ENCODE measurements at regions not wholly inside any gene's neighbourhood (a gene's known extent, or its start where the extent isn't known, plus 50 kb on each side); places are given as distances from the start of the nearest gene placed in this dataset.
"Not testable (repeated sequence)": the region's sequence is repeated elsewhere in the genome, so short reads cannot be mapped to it uniquely, and the experiment has no call there.

- no peak overlapping the region for H3K27ac ChIP-seq (ENCODE audit: insufficient read depth, low read length, poor library complexity, severe bottlenecking)
- no peak for DNase-seq
- no peaks in the 10 kb centered on the region for H3K27me3 ChIP-seq (ENCODE audit: control insufficient read depth, insufficient read depth, low read length)
- Mint-ChIP-seq H3K36me3 (peaks cover 50% of the 10 kb centered on the region), H3K9me3 (peaks cover 0 to 5% (median 2%) of the 10 kb centered on the region in 7 donors), H3K27ac (no peak overlapping the region), H3K27me3 (no peaks in the 10 kb centered on the region), H3K4me3 (no peak overlapping the region), H3K4me1 (peaks cover 0 to 6% (median under 1%) of the 10 kb centered on the region in 4 donors)
- H3K4me3 ChIP-seq (ENCODE audit: low read depth, low read length) = no peak overlapping the region
- no peaks in the 10 kb centered on the region for H3K9me3 ChIP-seq (ENCODE audit: control insufficient read depth in 2 of 2, low read length in 2 of 2)
- peaks cover 14% of the 10 kb centered on the region for H3K36me3 ChIP-seq (ENCODE audit: control insufficient read depth, insufficient read depth, low read length)
- ATAC-seq (ENCODE audit: low read depth in 2 of 2) = no peak
- no peaks in the 10 kb centered on the region for H3K4me1 ChIP-seq (ENCODE audit: control insufficient read depth, insufficient read depth, low read length, poor library complexity, severe bottlenecking)
Measured at GRCh38 chr14:71628433-71628832, 303.8 kb upstream of the RGS6 start.

GRCh38 chr14:71629250-71629649, 303.0 kb upstream of the RGS6 start:
- no peak for ATAC-seq (ENCODE audit: low read depth in 2 of 2)
- Histone ChIP-seq H3K9me3 (ENCODE audit: control insufficient read depth in 2 of 2, low read length in 2 of 2) (peaks cover 0 to 3% of the 10 kb centered on the region in 2 experiments), H3K4me1 (ENCODE audit: control insufficient read depth, insufficient read depth, low read length, poor library complexity, severe bottlenecking) (no peaks in the 10 kb centered on the region), H3K36me3 (ENCODE audit: control insufficient read depth, insufficient read depth, low read length) (peaks cover 11% of the 10 kb centered on the region), H3K27ac (ENCODE audit: insufficient read depth, low read length, poor library complexity, severe bottlenecking) (no peak overlapping the region), H3K4me3 (ENCODE audit: low read depth, low read length) (no peak overlapping the region), H3K27me3 (ENCODE audit: control insufficient read depth, insufficient read depth, low read length) (no peaks in the 10 kb centered on the region)
- no peaks in the 10 kb centered on the region for H3K27me3 Mint-ChIP-seq
- H3K27ac Mint-ChIP-seq = no peak overlapping the region
- peaks cover 47% of the 10 kb centered on the region for H3K36me3 Mint-ChIP-seq
- H3K4me3 Mint-ChIP-seq = no peak overlapping the region
- H3K9me3 Mint-ChIP-seq = peaks cover 0 to 9% (median 2%) of the 10 kb centered on the region in 7 donors
- DNase-seq = no peak
- peaks cover 0 to 6% (median 2%) of the 10 kb centered on the region in 4 donors for H3K4me1 Mint-ChIP-seq

- H3K4me3 Mint-ChIP-seq = no peak overlapping the region
- H3K27me3 Mint-ChIP-seq = no peaks in the 10 kb centered on the region
- peaks cover 7% of the 10 kb centered on the region for H3K36me3 ChIP-seq (ENCODE audit: control insufficient read depth, insufficient read depth, low read length)
- ATAC-seq (ENCODE audit: low read depth in 2 of 2) (no peak), DNase-seq (no peak)
- H3K27ac Mint-ChIP-seq = no peak overlapping the region
- peaks cover 0 to 9% (median 2%) of the 10 kb centered on the region in 7 donors for H3K9me3 Mint-ChIP-seq
- H3K4me1 Mint-ChIP-seq = peaks cover 0 to 6% (median 2%) of the 10 kb centered on the region in 4 donors
- peaks cover 43% of the 10 kb centered on the region for H3K36me3 Mint-ChIP-seq
- no peaks in the 10 kb centered on the region for H3K27me3 ChIP-seq (ENCODE audit: control insufficient read depth, insufficient read depth, low read length)
- peaks cover 0 to 3% of the 10 kb centered on the region in 2 experiments for H3K9me3 ChIP-seq (ENCODE audit: control insufficient read depth in 2 of 2, low read length in 2 of 2)
- no peaks in the 10 kb centered on the region for H3K4me1 ChIP-seq (ENCODE audit: control insufficient read depth, insufficient read depth, low read length, poor library complexity, severe bottlenecking)
- no peak overlapping the region for H3K4me3 ChIP-seq (ENCODE audit: low read depth, low read length)
- H3K27ac ChIP-seq (ENCODE audit: insufficient read depth, low read length, poor library complexity, severe bottlenecking) = no peak overlapping the region
Measured at GRCh38 chr14:71629765-71630492, 302.3 kb upstream of the RGS6 start.

- not testable (repeated sequence) for H3K27me3 Mint-ChIP-seq; ATAC-seq (ENCODE audit: low read depth in 2 of 2); H3K4me1 ChIP-seq (ENCODE audit: control insufficient read depth, insufficient read depth, low read length, poor library complexity, severe bottlenecking); H3K27ac Mint-ChIP-seq; H3K9me3 Mint-ChIP-seq; H3K27ac ChIP-seq (ENCODE audit: insufficient read depth, low read length, poor library complexity, severe bottlenecking); H3K36me3 ChIP-seq (ENCODE audit: control insufficient read depth, insufficient read depth, low read length); DNase-seq; H3K27me3 ChIP-seq (ENCODE audit: control insufficient read depth, insufficient read depth, low read length); H3K4me3 Mint-ChIP-seq; H3K4me3 ChIP-seq (ENCODE audit: low read depth, low read length); H3K9me3 ChIP-seq (ENCODE audit: control insufficient read depth in 2 of 2, low read length in 2 of 2)
- peaks cover 43% of the 10 kb centered on the region for H3K36me3 Mint-ChIP-seq
- H3K4me1 Mint-ChIP-seq = peaks cover 0 to 14% (median 2%) of the 10 kb centered on the region in 4 donors
Measured at GRCh38 chr14:71631030-71631429, 301.2 kb upstream of the RGS6 start.

- peaks cover 0 to 19% (median 4%) of the 10 kb centered on the region in 4 donors for H3K4me1 Mint-ChIP-seq
- no peaks in the 10 kb centered on the region for H3K27me3 Mint-ChIP-seq
- Histone ChIP-seq H3K9me3 (ENCODE audit: control insufficient read depth in 2 of 2, low read length in 2 of 2) (peaks cover 0 to 3% of the 10 kb centered on the region in 2 experiments), H3K27ac (ENCODE audit: insufficient read depth, low read length, poor library complexity, severe bottlenecking) (no peak overlapping the region), H3K36me3 (ENCODE audit: control insufficient read depth, insufficient read depth, low read length) (peaks cover 3% of the 10 kb centered on the region), H3K4me3 (ENCODE audit: low read depth, low read length) (no peak overlapping the region), H3K4me1 (ENCODE audit: control insufficient read depth, insufficient read depth, low read length, poor library complexity, severe bottlenecking) (no peaks in the 10 kb centered on the region), H3K27me3 (ENCODE audit: control insufficient read depth, insufficient read depth, low read length) (no peaks in the 10 kb centered on the region)
- peaks cover 0 to 9% (median 3%) of the 10 kb centered on the region in 7 donors for H3K9me3 Mint-ChIP-seq
- ATAC-seq (ENCODE audit: low read depth in 2 of 2) = no peak
- H3K27ac Mint-ChIP-seq = no peak overlapping the region
- H3K4me3 Mint-ChIP-seq = no peak overlapping the region
- no peak for DNase-seq
- H3K36me3 Mint-ChIP-seq = peaks cover 47% of the 10 kb centered on the region
Measured at GRCh38 chr14:71632440-71632946, 299.7 kb upstream of the RGS6 start.

- Histone ChIP-seq H3K4me3 (ENCODE audit: low read depth, low read length) (no peak overlapping the region), H3K4me1 (ENCODE audit: control insufficient read depth, insufficient read depth, low read length, poor library complexity, severe bottlenecking) (no peaks in the 10 kb centered on the region), H3K27ac (ENCODE audit: insufficient read depth, low read length, poor library complexity, severe bottlenecking) (no peak overlapping the region), H3K36me3 (ENCODE audit: control insufficient read depth, insufficient read depth, low read length) (peaks cover 3% of the 10 kb centered on the region), H3K27me3 (ENCODE audit: control insufficient read depth, insufficient read depth, low read length) (no peaks in the 10 kb centered on the region), H3K9me3 (ENCODE audit: control insufficient read depth in 2 of 2, low read length in 2 of 2) (peaks cover 0 to 3% of the 10 kb centered on the region in 2 experiments)
- no peak for ATAC-seq (ENCODE audit: low read depth in 2 of 2)
- H3K9me3 Mint-ChIP-seq = peaks cover 0 to 7% (median 2%) of the 10 kb centered on the region in 7 donors
- H3K4me1 Mint-ChIP-seq = peaks cover 0 to 19% (median 2%) of the 10 kb centered on the region in 4 donors
- peaks cover 37% of the 10 kb centered on the region for H3K36me3 Mint-ChIP-seq
- no peaks in the 10 kb centered on the region for H3K27me3 Mint-ChIP-seq
- no peak overlapping the region for H3K4me3 Mint-ChIP-seq
- no peak for DNase-seq
- H3K27ac Mint-ChIP-seq = no peak overlapping the region
Measured at GRCh38 chr14:71636076-71636475, 296.2 kb upstream of the RGS6 start.

- Mint-ChIP-seq H3K27me3 (no peaks in the 10 kb centered on the region), H3K27ac (no peak overlapping the region), H3K4me3 (no peak overlapping the region), H3K4me1 (peaks cover 0 to 19% (median 2%) of the 10 kb centered on the region in 4 donors), H3K36me3 (peaks cover 38% of the 10 kb centered on the region), H3K9me3 (peaks cover 0 to 8% (median 2%) of the 10 kb centered on the region in 7 donors)
- Histone ChIP-seq H3K4me1 (ENCODE audit: control insufficient read depth, insufficient read depth, low read length, poor library complexity, severe bottlenecking) (no peaks in the 10 kb centered on the region), H3K36me3 (ENCODE audit: control insufficient read depth, insufficient read depth, low read length) (peaks cover 3% of the 10 kb centered on the region), H3K9me3 (ENCODE audit: control insufficient read depth in 2 of 2, low read length in 2 of 2) (peaks cover 0 to 6% of the 10 kb centered on the region in 2 experiments), H3K27ac (ENCODE audit: insufficient read depth, low read length, poor library complexity, severe bottlenecking) (no peak overlapping the region), H3K4me3 (ENCODE audit: low read depth, low read length) (no peak overlapping the region), H3K27me3 (ENCODE audit: control insufficient read depth, insufficient read depth, low read length) (no peaks in the 10 kb centered on the region)
- peak in 1 of 3 donors; percentile 2 for DNase-seq
- no peak for ATAC-seq (ENCODE audit: low read depth in 2 of 2)
Measured at GRCh38 chr14:71636820-71637471, 295.3 kb upstream of the RGS6 start.

Data from CD4-positive, CD25-positive, alpha-beta regulatory T cell (primary cell).